ENCODE measurements at regions not wholly inside any gene's neighbourhood (a gene's known extent, or its start where the extent isn't known, plus 50 kb on each side); places are given as distances from the start of the nearest gene placed in this dataset.
A peak's percentile ranks its signal among the peaks of the same experiment; 100 is the strongest.
"Not testable (repeated sequence)": the region's sequence is repeated elsewhere in the genome, so short reads cannot be mapped to it uniquely, and the experiment has no call there.

GRCh38 chr9:589723-590122 is 251.8 kb upstream of the DMRT1 start:
- no peak for DNase-seq (ENCODE audit: low spot score)

DNA sequence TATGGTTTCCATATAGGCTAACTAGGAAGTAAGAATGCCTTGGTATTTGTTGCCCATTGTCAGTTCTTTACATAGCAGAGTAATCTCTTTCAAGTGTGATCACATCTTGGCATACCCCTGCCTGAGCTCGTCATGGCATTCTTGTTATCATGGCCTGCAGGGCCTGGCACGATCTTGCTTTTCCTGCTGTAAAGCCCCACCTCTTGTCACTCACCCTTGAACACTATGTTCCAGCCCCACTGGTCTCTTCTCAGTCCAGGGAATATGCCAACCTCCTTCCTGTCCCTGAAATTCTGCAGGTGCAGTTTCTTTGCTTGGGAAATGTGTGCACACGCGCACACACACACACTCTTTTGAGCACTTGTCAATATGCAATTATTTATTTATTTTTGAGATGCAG is 250.2 kb upstream of the DMRT1 start:
- DNase-seq (ENCODE audit: low spot score): no peak

- DNase-seq (ENCODE audit: low spot score): no peak
These were observed 249.3 kb upstream of the DMRT1 start for GRCh38 chr9:592225-592624.

GRCh38 chr9:592733-593132 is 248.8 kb upstream of the DMRT1 start:
- DNase-seq (ENCODE audit: low spot score): no peak

GRCh38 chr9:593809-594208 is 247.7 kb upstream of the DMRT1 start:
- no peak for DNase-seq (ENCODE audit: low spot score)

DNA sequence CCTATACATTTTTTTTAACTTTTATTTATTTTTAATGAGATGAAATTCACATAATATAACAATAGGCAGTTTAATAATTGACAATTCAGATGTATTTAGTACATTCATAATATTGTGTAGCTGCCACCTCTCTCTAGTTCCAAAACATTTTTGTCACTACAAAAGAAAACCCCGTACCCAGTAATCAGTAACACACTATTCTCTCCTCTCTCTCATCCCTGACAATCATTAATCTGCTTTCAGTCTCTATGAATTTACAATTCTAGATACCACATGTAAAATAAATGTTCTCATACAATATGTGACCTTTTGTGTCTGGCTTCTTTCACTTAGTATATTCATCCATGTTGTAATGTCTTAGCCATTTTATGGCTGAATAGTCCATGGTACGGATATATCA is 244.8 kb upstream of the DMRT1 start:
- no peak for DNase-seq (ENCODE audit: low spot score)

DNA sequence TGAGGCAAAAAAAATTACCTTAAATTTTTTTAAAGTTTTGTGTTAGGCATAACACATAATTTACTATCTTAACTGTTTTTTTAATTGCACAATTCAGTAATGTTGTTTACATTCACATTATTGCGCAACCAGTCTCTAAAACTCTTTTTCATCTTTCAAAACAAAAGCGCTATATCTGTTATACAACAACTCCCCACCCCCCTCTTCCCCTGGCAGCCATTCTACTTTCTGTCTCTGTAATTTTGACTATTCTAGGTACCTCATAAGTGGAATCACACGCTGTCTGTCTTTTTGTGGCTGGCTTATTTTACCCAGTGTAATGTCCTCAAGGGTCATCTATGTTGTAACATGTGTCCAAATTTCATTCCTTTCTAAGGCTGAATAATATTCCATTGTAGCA is 241.5 kb upstream of the DMRT1 start:
- DNase-seq (ENCODE audit: low spot score): no peak

DNA sequence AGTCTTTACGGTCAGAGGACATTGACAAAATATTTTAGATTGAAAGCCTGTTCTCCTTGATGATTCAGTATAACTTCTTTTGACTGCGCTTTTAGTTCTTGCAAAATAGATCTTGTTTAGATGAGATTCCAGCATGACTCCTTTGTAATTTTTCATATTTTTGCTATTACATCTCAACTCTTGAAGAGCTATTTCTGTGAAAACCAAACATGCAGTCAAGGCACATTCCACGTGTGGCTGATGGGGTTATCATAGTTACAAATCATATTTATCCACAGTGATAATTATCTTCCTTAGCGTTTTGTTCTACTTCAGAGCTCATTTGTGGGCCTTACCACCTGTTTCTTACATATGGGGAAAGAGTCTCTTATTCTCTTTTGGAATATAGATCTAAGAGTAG is 238.8 kb upstream of the DMRT1 start:
- no peak for DNase-seq (ENCODE audit: low spot score)

GRCh38 chr9:603126-603525 is 238.4 kb upstream of the DMRT1 start:
- no peak for DNase-seq (ENCODE audit: low spot score)

GRCh38 chr9:607417-607816 is 234.1 kb upstream of the DMRT1 start:
- DNase-seq (ENCODE audit: low spot score): no peak

DNA sequence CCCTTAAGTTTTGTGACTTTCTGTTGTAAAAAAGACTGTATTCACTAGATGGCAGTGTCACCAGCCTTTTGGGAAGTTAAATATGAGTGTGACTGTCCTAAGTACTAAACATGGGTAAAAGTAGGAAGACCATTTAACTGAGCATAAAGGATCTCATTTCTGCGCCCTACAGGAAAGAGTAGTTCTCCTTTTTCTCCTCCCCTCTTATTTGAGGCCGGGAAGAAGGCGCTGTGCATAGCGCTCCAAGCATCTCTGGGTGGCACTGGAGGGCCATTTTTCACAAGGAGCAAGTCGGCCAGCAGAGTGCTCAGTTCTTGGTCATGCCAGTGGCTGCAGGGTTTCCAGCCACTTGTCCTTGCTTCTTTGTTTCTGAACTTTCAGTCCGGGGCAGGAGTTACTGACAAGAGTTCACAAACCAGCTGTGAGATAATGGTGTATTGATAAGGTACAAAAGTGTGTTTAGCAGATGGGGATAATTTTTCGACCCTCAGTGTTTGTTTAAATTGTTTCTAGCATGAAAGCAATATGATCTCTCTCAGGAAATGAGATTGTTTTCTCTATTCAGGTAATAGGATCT is 227.6 kb upstream of the DMRT1 start:
- DNase-seq (ENCODE audit: low spot score): peak; percentile 67

- DNase-seq (ENCODE audit: low spot score): peak; percentile 28
These were observed 227.1 kb upstream of the DMRT1 start for GRCh38 chr9:614431-614830.

GRCh38 chr9:615756-616155 is 225.7 kb upstream of the DMRT1 start:
- DNase-seq (ENCODE audit: low spot score): no peak

- no peak for DNase-seq (ENCODE audit: low spot score)
These were observed 224.8 kb upstream of the DMRT1 start for GRCh38 chr9:616694-617093.

DNA sequence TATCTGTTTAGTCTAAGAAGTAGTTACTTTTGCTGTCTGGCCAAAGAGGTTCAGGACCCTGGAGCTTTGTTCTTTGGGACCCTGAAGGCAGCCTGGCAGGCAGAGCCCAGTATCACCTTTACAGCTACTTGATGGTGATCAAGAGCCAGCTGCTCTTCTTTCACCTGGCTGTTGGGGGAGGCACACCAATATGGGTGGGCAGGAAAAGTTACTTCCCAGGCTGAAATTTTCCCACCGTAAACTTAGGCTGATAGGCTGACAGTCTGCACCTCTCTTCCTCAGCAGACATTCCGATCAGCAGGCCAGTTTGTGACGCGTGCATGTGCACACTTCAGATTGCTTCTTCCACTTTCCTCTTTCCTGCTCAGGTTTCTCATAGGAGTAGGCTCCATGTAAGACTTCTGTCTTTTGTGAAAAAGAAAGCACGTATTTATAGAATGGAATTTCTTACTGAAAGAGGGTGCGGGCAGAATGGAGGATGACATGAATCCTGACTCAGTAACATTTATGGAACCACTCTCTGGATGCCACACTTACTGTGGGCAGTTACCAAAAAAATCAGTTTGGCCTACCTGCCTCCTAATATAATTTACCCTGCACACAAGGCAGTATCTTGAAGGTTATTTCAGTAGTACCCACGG is 223.9 kb upstream of the DMRT1 start:
- no peak for DNase-seq (ENCODE audit: low spot score)

GRCh38 chr9:618478-618877 is 223.0 kb upstream of the DMRT1 start:
- no peak for DNase-seq (ENCODE audit: low spot score)

GRCh38 chr9:621201-621855 is 220.2 kb upstream of the DMRT1 start:
- DNase-seq (ENCODE audit: low spot score): no peak

DNA sequence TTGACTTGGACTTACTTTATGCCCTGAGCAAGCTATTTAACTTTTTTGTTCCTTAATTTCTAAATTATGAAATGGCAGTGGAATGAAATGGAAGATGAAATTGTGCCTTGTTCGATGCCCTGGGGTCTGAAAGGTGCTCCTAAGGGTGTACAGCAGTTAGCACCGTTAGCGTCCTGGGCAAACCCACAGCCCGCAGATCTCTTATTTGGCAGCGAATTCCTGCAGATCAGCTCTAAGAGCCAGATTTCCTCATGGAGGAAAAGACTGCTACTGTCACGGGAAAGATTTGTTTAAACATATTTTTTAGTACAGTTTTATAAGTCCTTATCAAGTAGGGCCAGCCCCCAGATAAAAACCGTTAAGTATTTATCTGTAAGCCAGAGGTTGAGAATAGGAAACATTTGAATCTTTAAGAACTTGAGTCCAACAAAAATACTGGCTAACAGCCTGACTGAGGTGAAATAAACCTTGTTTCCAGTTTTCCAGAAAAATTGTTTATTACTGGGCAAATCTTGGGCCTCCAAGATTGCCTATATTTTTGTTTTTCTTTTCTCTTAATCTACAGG is 216.5 kb upstream of the DMRT1 start:
- no peak for DNase-seq (ENCODE audit: low spot score)

GRCh38 chr9:625613-626012 is 215.9 kb upstream of the DMRT1 start:
- DNase-seq (ENCODE audit: low spot score): no peak

- DNase-seq (ENCODE audit: low spot score): not testable (repeated sequence)
These were observed 215.4 kb upstream of the DMRT1 start for GRCh38 chr9:626114-626513.

DNA sequence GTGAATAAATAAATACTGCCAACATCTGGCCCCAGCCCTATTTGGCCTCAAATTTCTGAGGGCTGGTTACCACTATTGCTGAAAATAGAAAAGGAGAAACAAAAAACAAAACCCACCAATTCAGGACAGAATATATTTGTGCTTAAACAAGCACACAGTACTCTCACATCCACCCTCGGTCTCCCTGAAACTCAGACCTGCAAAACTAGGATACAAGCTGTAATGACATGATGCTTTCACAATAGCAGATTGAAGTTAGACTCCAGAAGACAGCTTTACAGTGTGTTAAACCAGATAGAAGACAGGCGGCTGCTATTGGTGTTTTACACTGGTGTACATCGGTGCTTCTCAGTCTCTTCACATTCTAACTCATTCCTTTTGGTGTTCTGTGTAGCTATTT is 214.9 kb upstream of the DMRT1 start:
- DNase-seq (ENCODE audit: low spot score): no peak

- no peak for DNase-seq (ENCODE audit: low spot score)
These were observed 214.0 kb upstream of the DMRT1 start for GRCh38 chr9:627336-627970.

DNA sequence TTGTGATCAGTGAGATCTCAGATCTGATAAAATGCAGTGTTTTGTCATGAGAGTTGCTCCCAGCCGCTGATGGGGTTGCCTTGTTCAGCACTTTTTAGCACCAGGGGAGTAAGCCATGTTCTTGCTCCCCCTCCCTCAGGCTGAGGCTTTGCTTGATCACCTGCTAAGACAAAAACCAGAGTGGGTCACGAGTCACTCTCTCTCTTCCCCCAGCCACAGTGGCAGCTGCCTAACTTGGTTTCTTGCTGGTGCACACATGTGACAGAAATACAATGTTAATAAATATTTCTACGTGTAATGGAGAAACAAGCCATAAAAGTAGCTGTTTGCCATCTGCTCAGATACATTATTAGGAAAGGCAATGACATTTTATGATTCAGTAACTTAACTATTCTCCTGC is 212.4 kb upstream of the DMRT1 start:
- no peak for DNase-seq (ENCODE audit: low spot score)

All from COLO829 (cell line).